Smooth muscle cell (in vitro differentiated cells): ENCODE measurements at regions not wholly inside any gene's neighbourhood (a gene's known extent, or its start where the extent isn't known, plus 50 kb on each side); places are given as distances from the start of the nearest gene placed in this dataset.

Source experiments
- DNase-seq: peaks from one replicate; lab custom pipeline; 2025; ENCODE audit not compliant: unreplicated experiment; lab: John Stamatoyannopoulos, UW
- H2AFZ ChIP-seq: fragments of 200-600 bp; sonication (generic); 2 replicates; pipeline ENCODE4 v1.6.0; 2016; ENCODE audit warnings: antibody characterized with exemption, low read depth, mild to moderate bottlenecking
- H3F3A ChIP-seq: fragments of 200-600 bp; sonication (generic); 2 replicates; pipeline ENCODE4 v1.6.0; 2017; ENCODE audit warnings: antibody characterized with exemption, low read depth
- H3K27ac ChIP-seq: fragments of 200-600 bp; sonication (generic); 2 replicates; pipeline ENCODE4 v1.5.1; 2016; ENCODE audit warnings: low read depth, mild to moderate bottlenecking
- H3K27me3 ChIP-seq: fragments of 200-600 bp; sonication (generic); 2 replicates; pipeline ENCODE4 v1.6.1; 2016; ENCODE audit warnings: low read depth, mild to moderate bottlenecking
- H3K36me3 ChIP-seq: fragments of 200-600 bp; sonication (generic); 2 replicates; pipeline ENCODE4 v1.5.1; 2016; ENCODE audit warnings: low read depth
- H3K4me1 ChIP-seq: fragments of 200-600 bp; sonication (generic); 2 replicates; pipeline ENCODE4 v1.5.1; 2016; ENCODE audit warnings: low read depth
- H3K4me2 ChIP-seq: fragments of 200-600 bp; sonication (generic); 2 replicates; pipeline ENCODE4 v1.6.0; 2016; ENCODE audit warnings: mild to moderate bottlenecking
- H3K4me3 ChIP-seq: fragments of 200-600 bp; sonication (generic); 2 replicates; pipeline ENCODE4 v1.5.1; 2016; ENCODE audit warnings: mild to moderate bottlenecking
- H3K79me2 ChIP-seq: fragments of 200-600 bp; sonication (generic); 2 replicates; pipeline ENCODE4 v1.6.0; 2016; ENCODE audit warnings: low read depth, mild to moderate bottlenecking
- H3K9ac ChIP-seq: fragments of 200-600 bp; sonication (generic); 2 replicates; pipeline ENCODE4 v1.6.0; 2016; ENCODE audit warnings: low read depth
- H3K9me3 ChIP-seq: fragments of 200-600 bp; sonication (generic); replicated peaks from 2 replicates; pipeline ENCODE4 v1.5.1; 2016; ENCODE audit warnings: low read depth
- H4K20me1 ChIP-seq: fragments of 200-600 bp; sonication (generic); 2 replicates; pipeline ENCODE4 v1.6.0; 2016; ENCODE audit warnings: low read depth
- CTCF ChIP-seq: fragments of 200-600 bp; sonication (generic); IDR thresholded peaks from 2 replicates; pipeline ENCODE4 v1.5.1; 2017; ENCODE audit warnings: borderline replicate concordance, mild to moderate bottlenecking, antibody characterized with exemption; ENCODE audit not compliant: insufficient read depth, poor library complexity, severe bottlenecking
- WGBS: methylation state at CpG from one replicate; pipeline ENCODE4 v1.1.7; 2016; ENCODE audit warnings: low lambda C conversion rate; 5-methylcytosine and 5-hydroxymethylcytosine counted together

GRCh38 chr5:33334829-33335228, 105.9 kb upstream of the TARS1 start:
- Histone ChIP-seq H3K36me3 (no peaks in the 10 kb centered on the region), H3K27ac (no peak overlapping the region), H3K4me3 (no peak overlapping the region), H3K27me3 (no peaks in the 10 kb centered on the region), H3F3A (no peaks in the 10 kb centered on the region), H3K79me2 (no peaks in the 10 kb centered on the region), H3K4me1 (peaks cover 10% of the 10 kb centered on the region), H4K20me1 (no peaks in the 10 kb centered on the region), H3K4me2 (no peak overlapping the region), H3K9ac (no peak overlapping the region), H2AFZ (no peak overlapping the region), H3K9me3 (no peaks in the 10 kb centered on the region)
- WGBS: 93% methylated on average over 1 of the region's 1 CpG
- DNase-seq: no peak
- no peak for TF ChIP-seq CTCF

GRCh38 chr5:33336891-33337636, 103.7 kb upstream of the TARS1 start:
- Histone ChIP-seq H2AFZ (peak overlapping the region; percentile 17), H3K36me3 (no peaks in the 10 kb centered on the region), H3K27me3 (no peaks in the 10 kb centered on the region), H3K9me3 (no peaks in the 10 kb centered on the region), H4K20me1 (no peaks in the 10 kb centered on the region), H3K27ac (no peak overlapping the region), H3F3A (no peaks in the 10 kb centered on the region), H3K4me2 (no peak overlapping the region), H3K79me2 (no peaks in the 10 kb centered on the region), H3K4me1 (peaks cover 21% of the 10 kb centered on the region), H3K4me3 (no peak overlapping the region), H3K9ac (no peak overlapping the region)
- 72% methylated on average over 4 of the region's 4 CpGs for WGBS
- no peak for DNase-seq
- no peak for TF ChIP-seq CTCF

DNA sequence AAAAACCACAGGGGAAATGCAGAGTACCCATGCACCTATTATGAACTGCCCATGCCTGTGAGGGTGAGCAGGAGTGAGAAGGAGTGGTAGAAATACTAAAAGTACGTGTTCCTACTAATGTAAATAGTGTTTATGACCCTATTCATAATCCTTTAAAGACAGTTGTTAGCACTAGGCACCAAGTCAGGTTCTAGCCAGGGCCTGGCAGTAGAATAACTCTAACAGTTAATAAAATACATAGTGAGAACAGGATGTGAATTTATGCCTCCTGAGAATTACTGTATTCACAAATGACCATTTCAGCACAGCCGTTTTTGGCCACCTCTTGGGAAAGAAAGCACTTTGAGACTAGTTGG, 103.2 kb upstream of the TARS1 start:
- no peaks in the 10 kb centered on the region for H3K79me2 ChIP-seq
- no peak overlapping the region for H3K4me3 ChIP-seq
- TF ChIP-seq CTCF: no peak
- no peaks in the 10 kb centered on the region for H4K20me1 ChIP-seq
- 52% methylated on average over 2 of the region's 2 CpGs for WGBS
- H3K27me3 ChIP-seq: no peaks in the 10 kb centered on the region
- peaks cover 21% of the 10 kb centered on the region for H3K4me1 ChIP-seq
- no peaks in the 10 kb centered on the region for H3K9me3 ChIP-seq
- H3K4me2 ChIP-seq: no peak overlapping the region
- H3K36me3 ChIP-seq: no peaks in the 10 kb centered on the region
- H3F3A ChIP-seq: peaks cover under 1% of the 10 kb centered on the region
- DNase-seq: no peak
- H2AFZ ChIP-seq: peak overlapping the region; percentile 17
- no peak overlapping the region for H3K27ac ChIP-seq
- no peak overlapping the region for H3K9ac ChIP-seq
